ENCODE measurements at regions not wholly inside any gene's neighbourhood (a gene's known extent, or its start where the extent isn't known, plus 50 kb on each side); places are given as distances from the start of the nearest gene placed in this dataset.

- DNase-seq, result no peak
Observed at GRCh38 chr2:181771356-181771755, 91.0 kb upstream of the NEUROD1 start.

- DNase-seq, result no peak
Observed at GRCh38 chr2:181772334-181772733, 92.0 kb upstream of the NEUROD1 start.

- DNase-seq, result no peak
Observed at GRCh38 chr2:181772777-181773176, 92.5 kb upstream of the NEUROD1 start.

- DNase-seq, result no peak
Observed at GRCh38 chr2:181774685-181775084, 94.4 kb upstream of the NEUROD1 start.

- DNase-seq, result no peak
Observed at GRCh38 chr2:181776336-181776735, 96.0 kb upstream of the NEUROD1 start.

- no peak for DNase-seq
Observed at GRCh38 chr2:181777734-181778133, 97.4 kb upstream of the NEUROD1 start.

- DNase-seq, result no peak
Observed at GRCh38 chr2:181778621-181779201, 98.4 kb upstream of the NEUROD1 start.

- DNase-seq, result no peak
Observed at GRCh38 chr2:181779288-181780021, 99.1 kb upstream of the NEUROD1 start.

GRCh38 chr2:181780047-181780651 lies 99.8 kb upstream of the NEUROD1 start:
- DNase-seq, result no peak

- DNase-seq, result no peak
Observed at GRCh38 chr2:181780657-181781056, 100.3 kb upstream of the NEUROD1 start.

GRCh38 chr2:181781078-181781786 lies 100.9 kb upstream of the NEUROD1 start:
- no peak for DNase-seq

- DNase-seq, result no peak
Observed at GRCh38 chr2:181782660-181783059, 102.3 kb upstream of the NEUROD1 start.

GRCh38 chr2:181784556-181784955 lies 104.2 kb upstream of the NEUROD1 start:
- DNase-seq, result no peak

GRCh38 chr2:181785691-181786344 lies 105.5 kb upstream of the NEUROD1 start:
- DNase-seq, result no peak

- no peak for DNase-seq
Observed at GRCh38 chr2:181786371-181787228, 104.9 kb upstream of the ITPRID2 start.

GRCh38 chr2:181787310-181788048 lies 104.1 kb upstream of the ITPRID2 start:
- no peak for DNase-seq

GRCh38 chr2:181788897-181789555 lies 102.5 kb upstream of the ITPRID2 start:
- no peak for DNase-seq

- DNase-seq, result no peak
Observed at GRCh38 chr2:181789827-181790448, 101.6 kb upstream of the ITPRID2 start.

GRCh38 chr2:181790716-181791649 lies 100.5 kb upstream of the ITPRID2 start:
- no peak for DNase-seq

All from stimulated activated CD4-positive, alpha-beta T cell treated with anti-CD3 and anti-CD28 coated beads, Interleukin-4, amount 100 ng/mL, for 1 hour (primary cell).